HG03060 (cell line): ENCODE measurements at regions not wholly inside any gene's neighbourhood (a gene's known extent, or its start where the extent isn't known, plus 50 kb on each side); places are given as distances from the start of the nearest gene placed in this dataset.

Experiments used
- ATAC-seq: cut with Tn5 transposase; IDR thresholded peaks from one replicate; pipeline ENCODE4 v1.9.1; 2021; ENCODE audit warnings: low read depth, moderate number of reproducible peaks; ENCODE audit not compliant: unreplicated experiment

DNA sequence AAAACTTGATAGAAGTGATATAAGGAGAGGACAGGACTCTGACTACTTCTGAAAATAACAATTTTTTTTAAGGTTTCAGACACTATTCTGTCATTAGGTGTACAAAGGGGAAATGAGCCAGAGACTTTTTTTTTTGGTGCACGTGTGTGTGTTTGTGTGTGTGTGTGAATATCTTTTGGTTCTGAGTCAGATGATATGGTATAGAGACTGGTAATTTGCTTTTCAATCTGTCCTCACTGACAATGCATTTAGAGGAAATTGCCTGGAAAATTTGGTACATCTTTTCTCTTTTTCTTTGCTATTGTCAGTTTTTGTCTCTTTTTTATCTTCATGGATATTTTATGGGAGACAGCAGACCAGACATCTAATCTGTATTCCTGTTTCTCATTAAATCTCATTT is 59.3 kb downstream of the DDIT4L start:
- no peak for ATAC-seq

DNA sequence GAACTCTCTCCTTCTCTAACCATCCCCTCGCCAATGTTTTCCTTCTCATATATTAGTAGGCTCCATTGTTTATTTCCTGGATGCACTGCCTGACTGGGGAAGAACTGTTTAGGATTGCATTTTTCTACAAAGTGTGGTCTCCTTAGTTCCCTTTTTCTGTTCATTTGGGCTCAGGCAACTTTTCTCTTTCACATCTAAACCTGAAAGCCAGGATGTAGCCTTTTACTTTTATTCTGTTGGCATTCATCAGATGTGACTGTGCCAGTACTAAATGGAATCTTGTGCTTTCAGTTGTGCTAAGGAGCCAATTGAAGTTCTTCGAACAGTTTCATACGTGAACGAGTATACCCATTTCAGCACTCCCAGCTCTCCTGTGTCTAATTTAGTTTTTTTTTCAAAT is 59.8 kb downstream of the DDIT4L start:
- ATAC-seq = no peak

DNA sequence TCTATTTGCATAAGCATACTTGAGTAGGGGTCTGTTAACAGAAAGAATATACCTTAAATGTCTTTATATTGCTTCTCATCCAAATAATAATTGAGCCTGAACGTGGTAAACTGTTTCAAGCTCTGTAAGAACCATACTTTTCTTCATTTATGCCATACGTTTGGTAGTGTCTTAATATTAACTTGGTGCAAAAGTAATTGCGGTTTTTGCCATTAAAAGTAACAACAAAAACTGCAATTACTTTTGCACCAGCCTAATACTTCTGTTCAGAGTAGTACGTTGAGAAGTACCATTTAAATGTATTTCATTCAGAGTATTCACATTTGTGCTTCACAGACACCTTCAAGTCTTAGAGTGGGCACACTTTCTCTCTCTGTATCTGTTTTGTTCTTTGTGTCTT is 60.5 kb downstream of the DDIT4L start:
- ATAC-seq = no peak

DNA sequence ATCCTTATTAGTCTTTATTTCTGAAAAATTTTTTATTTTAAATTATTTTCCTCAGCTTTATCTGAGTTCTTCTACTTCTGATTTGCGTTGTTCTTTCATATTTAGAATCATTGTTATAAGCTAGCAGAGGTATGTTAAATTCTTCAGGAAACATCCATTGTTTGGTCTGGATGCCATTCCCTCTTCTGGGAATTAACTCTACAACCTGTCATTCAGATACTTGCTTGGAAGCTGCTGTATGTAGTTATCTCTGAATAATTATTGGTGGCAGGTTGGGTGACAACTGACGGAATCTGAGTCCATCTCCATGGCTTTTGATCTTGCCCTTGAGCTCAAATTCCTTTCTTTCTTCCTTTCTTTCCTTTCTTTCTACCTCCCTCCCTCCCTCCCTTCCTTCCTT is 61.9 kb downstream of the DDIT4L start:
- ATAC-seq = no peak

DNA sequence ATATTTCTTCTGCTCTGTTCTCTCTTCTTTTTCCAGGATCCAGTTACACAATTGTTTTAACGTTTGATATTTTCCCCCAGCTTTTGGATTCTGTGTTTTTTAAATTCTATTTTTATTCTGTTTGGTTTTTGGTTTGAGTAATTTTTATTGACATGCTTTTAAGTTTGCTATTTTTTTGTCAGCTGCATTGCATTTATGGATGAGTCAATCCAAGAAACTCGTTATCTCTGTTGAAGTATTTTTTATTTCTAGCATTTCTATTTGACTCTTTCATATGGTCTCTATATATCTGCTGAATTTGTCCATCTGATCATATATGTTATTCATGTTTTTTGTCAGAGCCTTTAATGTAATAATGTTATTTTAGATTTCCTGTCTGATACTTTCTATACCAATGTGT is 65.6 kb downstream of the DDIT4L start:
- no peak for ATAC-seq

DNA sequence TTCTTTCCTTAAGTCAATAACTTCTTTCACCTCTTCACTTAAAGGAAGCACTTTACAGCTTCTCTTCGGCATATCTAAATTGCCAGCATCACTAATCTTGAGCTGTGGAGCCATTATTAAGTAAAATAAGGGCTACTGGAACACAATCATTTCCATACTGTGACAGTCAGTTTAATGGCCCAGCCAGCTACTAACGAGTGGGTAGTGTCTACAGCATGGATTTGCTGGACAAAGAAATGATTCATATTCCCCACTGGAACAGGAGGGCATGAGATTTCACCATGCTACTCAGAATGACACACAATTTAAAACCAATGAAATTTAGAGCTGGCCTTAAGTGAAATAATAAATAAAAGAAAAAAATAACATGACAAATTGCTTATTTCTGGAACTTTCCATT is 72.1 kb downstream of the DDIT4L start:
- ATAC-seq = no peak

DNA sequence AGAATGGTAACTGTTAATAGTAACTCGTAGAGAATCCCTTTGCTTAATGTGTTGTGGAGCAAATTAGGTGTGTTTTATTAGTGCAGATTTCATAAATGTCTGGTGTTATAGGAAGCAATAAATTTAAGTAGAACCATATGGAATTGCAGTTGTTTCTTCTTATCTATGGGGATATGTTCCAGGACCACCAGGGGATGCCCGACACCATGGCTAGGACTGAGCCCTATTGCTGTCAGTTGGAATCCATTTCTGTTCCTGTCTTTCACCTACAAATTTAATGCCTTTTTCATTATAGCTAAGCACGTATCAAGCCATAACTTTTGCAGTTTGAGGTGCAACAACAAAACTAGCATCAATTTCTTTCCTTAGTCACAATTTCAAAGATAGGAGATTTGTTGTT is 72.5 kb downstream of the DDIT4L start:
- no peak for ATAC-seq

DNA sequence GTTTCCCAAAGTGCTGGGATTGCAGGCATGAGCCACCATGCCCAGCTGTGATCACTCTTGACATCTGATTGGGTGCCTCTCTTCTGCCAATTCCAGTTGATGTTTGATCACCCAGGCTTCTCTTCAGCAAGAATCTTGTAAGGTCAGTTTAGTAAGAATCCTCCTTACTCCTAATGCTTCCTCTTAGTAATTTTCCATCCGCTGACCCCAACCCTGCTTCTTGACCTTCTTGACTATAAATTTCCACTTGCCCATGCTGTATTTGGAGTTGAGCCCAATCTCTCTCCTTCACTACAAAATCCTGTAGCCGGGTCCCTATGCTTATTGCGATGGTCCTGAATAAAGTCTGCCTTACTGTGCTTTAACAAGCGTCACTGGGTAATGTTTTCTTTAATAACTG is 75.4 kb downstream of the DDIT4L start:
- ATAC-seq = no peak

DNA sequence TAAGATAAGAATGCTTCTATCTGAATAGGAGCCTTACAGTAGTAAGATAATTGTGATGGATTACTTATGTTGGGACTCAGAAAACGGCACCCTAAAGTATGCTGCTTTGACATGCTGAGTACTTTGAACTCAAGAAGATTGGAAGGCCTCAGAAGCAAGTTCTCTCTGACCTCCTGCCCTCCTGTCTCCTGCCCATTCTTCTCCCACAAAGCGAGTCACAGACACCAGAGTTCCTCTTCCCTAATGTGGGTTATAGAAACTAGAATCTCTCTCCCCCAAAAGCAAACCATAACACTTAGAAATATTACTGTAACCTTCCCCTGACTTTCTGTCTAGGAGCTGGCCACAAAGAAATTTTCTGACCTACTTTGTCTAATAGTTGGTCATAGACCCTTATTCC is 76.5 kb downstream of the DDIT4L start:
- ATAC-seq = no peak

DNA sequence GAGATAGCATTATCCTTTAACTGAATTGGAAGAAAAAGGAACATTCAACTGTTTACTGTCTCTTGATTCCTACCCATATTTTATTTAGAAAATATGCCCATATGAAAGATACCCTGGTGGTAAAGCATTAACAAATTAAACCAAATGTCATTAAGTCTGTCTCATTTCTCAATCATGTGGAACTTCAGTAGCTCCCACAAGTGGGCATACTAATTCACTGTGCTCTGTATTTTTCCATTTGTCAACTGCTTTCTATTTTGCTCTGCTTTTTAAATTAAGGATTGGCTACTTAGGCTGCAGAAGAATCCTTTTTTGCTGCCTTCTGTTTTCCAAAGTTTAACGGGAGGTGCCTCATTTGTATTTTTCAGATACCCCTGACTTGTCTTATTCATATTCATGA is 77.2 kb downstream of the DDIT4L start:
- no peak for ATAC-seq

DNA sequence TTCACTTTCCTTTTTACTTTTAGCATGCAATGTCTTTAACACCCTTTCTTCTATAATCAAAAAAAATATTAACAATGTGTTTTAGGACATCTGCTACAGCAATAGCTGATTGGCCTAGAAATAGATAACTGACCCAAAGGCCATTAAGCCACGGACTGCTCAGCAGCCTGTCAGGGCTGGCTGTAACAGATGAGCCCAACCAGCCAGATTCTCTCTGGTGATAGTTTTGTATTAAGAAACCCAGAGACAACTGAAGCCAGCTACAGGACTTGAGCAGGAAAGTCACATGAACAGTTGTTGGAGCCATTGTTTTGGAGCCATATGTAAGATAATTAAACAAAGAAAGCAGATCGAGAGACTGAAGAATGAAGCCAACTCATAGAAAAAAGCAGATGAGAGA is 80.3 kb downstream of the DDIT4L start:
- no peak for ATAC-seq

DNA sequence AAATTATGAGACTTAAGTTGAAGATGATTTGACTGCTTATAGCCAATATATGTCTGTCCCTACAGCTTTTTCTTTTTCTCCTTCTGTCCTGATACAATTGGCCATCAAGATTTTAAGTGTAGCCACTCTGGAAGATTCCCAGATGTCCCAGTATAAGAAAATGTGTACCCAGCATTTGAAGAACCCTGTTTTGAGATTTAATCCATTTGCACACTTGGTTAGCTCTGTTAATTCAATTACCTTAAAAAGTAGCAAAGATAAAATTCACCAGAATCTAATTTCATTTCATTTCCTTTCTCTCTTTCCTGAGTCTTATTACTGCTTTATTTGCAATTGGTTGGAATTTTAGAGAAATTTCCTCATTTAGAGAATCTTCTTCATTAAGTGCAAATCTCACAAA is 81.4 kb downstream of the DDIT4L start:
- no peak for ATAC-seq

DNA sequence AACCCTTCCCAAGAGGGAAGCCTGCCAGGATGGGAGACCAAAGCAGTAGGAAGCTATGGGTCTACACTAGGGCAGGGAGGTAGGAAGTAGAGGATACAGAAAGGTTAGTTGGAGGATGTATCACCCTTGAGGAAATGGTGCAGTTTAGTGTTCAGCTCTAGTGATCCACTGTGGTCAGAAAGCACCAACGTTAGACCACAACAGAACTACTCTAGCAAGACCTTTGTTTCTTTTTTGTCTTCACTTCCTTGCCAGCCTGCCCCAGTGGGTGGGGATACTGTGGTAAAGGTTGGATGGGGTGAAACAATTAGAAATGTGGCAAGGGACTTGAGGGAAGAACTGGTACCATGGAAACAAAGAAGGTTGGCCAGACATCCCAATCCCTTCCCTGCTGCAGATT is 83.3 kb downstream of the DDIT4L start:
- ATAC-seq = peak; percentile 100

DNA sequence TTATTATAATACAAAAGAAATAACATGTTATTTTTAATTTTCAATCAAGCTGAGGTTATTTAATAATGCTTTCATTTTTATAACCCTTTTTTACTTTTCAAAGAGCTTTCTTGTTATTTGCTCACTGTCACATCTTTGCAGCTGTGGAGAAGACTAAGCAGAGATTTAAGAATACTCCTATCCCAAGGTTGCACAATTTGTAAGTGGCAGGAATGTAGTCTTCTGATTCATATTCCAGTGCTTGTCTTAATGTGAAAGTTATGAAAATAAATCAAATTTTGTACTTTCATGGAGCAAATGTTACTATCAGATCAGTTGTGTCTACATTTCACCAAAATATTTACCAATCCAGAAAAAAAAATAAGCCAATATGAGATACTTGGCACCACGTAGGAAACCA is 86.6 kb downstream of the DDIT4L start:
- ATAC-seq = no peak

DNA sequence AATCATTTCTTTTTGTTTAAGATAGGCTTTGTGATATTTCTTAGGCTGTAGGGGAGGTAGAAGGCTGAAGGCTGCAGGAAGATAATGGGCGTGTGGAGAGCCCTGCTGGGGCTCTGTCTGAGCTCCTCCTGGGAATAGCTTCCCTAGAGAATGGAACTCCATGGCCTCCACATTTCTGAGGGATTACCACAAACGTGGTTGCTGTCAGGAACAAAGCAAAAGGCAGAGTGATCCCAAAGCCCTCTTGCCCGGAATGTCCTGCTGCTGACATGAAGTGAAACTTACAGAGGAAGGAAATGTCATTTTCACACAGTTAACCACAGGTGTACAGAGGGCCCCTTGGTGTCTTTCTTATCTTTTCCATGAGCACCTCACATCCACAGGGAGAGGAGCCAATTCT is 89.3 kb downstream of the DDIT4L start:
- peak; percentile 56 for ATAC-seq

DNA sequence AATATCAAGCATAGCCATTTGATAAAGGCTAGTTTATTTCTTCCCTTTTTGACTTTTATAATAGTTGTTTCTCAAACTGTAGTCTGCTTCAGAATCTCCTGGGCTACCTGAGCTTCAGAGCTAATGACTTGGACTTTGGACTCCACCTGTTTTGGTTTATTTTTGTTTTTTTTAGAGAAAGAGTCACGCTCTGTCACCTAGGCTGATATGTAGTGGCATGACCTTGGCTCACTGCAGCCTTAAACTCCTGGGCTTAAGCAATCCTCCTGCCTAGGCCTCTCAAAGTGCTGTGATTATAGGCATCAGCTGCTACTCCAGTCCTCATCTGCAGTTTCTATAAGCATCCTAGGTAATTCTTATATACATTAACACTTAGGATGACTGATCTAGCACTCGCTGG is 90.5 kb downstream of the DDIT4L start:
- no peak for ATAC-seq

DNA sequence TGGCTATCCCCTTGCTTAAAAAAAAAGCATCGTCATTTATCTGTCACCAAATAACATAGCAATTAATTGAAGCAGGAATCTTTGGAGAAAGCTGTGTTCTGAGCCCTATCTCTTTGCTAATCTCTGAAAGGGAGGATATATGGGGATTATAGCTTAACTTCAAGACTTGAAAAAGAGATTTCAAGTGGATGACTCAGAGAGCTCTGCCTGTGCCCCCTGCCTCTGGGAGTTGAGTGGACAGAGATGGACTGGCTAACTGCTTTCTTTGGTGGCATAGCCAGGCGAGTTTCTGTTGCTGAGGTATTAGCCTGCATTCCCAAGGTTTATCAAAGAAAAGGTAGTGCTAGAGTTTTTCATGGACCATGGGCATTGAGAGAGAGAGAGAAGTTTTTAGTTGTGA is 91.6 kb downstream of the DDIT4L start:
- no peak for ATAC-seq

DNA sequence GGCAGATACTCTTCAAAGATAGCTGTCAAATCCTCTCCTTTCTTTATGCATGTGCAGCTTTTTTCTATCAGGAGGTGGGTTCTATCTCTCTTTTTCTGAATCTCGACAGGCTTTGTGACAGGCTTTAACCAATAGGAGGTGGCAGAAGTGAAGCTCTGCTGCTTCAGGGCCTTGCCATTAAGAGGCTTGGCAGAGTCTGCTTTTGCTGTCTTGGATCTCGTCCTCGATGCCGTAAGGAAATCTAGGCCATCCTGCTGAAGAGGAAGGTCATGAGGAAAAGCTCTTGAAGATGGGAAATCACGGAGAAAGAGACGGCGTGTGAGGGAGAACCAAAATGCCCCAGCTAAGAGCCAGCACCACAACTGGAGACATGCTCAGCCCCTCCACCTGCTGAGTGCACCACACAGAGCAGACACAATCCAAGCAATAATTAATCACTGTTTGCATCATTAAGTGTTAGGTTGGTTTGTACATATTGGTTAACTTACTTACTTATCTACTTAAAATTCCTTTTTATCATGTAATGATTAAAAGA is 92.2 kb downstream of the DDIT4L start:
- no peak for ATAC-seq

DNA sequence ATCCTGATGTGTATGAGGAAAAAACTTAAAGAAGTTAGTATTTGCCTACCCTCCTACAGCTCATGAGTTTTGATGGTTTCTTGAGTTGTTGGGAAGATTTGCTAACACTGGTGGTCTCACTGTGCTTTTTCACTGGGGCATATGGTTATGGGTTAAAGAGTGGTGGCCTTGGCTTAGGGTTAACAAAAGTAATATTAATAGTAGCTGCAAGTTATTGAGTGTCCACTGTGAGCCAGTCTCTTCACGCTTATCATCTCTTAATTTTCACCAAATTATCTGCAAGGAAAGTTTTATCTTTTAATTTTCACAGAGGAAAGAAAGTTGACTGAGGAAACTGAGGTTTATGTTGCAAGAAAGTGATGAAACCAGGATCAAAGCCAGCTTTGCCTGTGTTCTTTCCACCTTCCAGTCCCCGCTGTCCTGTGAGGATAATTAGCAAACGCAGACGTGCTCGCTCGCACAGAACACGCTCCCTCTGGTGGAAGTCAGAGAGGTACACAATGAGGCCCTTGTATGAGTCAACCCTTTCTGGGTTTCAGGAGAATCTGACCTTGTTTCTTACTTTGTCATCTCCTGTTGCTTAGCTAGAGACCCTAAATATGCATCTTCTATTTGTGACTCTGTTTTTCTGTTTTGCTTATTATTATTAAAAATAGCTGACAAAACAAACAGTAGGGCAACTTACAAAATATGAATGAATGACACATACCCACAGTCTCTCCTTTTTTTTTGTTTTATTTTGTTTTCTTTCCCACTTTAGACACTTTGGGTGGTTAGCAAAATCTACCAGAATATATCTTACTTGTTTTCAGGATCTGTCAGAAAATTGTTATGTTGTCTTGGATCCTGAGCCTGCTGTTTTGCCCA is 94.3 kb downstream of the DDIT4L start:
- peak; percentile 83 for ATAC-seq

DNA sequence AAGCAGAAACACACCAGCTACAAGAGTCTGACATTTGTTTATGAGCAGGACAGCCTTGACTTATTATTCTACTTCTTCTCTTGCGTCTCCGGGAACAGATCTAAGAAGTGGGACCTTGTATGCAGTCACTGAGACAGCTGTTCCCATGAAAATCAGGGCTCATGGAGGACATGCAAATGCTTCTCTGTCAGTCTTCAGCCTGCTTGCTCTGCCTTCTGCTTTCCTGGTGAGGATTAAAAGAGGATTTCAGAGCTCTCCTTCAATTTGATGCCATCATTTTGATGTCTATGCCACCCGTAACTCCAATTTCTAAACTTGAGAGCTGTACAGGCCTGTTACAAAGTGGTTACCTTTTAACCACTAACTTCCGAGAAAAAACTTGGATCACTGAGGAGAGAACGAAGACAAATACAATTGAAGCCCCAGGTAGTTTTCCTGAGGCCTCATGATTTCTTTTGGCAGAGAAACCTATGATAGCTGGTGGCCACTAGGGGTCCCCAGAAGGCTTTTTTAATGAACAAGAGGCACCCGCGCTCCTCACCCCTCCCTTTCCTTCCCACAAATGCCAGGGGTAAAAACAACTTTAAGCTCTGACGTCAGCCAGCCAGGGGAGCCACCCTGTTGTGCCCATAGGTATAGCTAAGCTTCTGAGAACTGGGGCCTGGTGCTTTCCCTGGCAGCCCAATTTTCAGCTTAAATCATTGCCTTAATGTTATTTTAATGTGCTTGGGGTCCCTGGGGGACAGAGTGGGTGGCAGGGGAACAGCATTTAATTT is 97.0 kb downstream of the DDIT4L start:
- peak; percentile 71 for ATAC-seq

DNA sequence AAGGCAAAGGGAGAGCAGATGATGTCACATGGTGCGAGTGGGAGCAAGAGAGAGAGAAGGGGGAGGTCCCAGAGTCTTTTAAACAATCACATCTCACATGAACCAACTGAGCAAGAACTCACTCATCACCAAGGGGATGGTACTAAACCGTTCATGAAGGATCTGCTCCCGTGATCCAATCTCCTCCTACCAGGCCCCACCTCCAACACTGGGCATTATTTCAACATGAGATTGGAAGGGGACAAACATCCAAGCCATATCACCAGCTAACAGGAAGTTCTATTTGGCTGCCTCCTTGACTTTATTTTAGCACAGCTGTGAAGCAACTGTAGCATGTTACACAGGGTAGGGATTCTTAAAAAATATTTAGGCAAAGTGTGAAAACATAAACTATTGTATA is 102.5 kb downstream of the DDIT4L start:
- no peak for ATAC-seq
